Heart left ventricle (tissue), 16 donors: ENCODE measurements at regions not wholly inside any gene's neighbourhood (a gene's known extent, or its start where the extent isn't known, plus 50 kb on each side); places are given as distances from the start of the nearest gene placed in this dataset.

Experiments
- ATAC-seq, 4 donors: fragments of 200-7000 bp; cut with Tn5 transposase; one replicate each; pipeline ENCODE4 v1.9.1; 2020 to 2022; ENCODE audit warnings: moderate library complexity in 4 of 4, mild to moderate bottlenecking in 3 of 4, moderate number of reproducible peaks in 1 of 4
- DNase-seq, 5 donors: peaks; one replicate each; pipeline ENCODE4 v3.0.0-alpha.2; 2020
- H3K27ac ChIP-seq, 12 donors: fragments of 200-600 bp; sonication (generic) in 4 of 12; one replicate each; pipeline versions ENCODE4 v1.5.0 to v1.8.0; 2016 to 2022; ENCODE audit warnings: mild to moderate bottlenecking in 2 of 12
- H3K27me3 ChIP-seq, 9 donors: fragments of 200-600 bp; sonication (generic) in 2 of 9; one replicate each; pipeline versions ENCODE4 v1.5.1 to v1.8.0; 2016 to 2022; ENCODE audit warnings: mild to moderate bottlenecking in 3 of 9
- H3K36me3 ChIP-seq, 9 donors: fragments of 200-600 bp; sonication (generic) in 2 of 9; one replicate each; pipeline versions ENCODE4 v1.5.0 to v1.8.0; 2018 to 2022; ENCODE audit warnings: mild to moderate bottlenecking in 2 of 9
- H3K4me1 ChIP-seq, 12 donors: fragments of 200-600 bp; sonication (generic) in 4 of 12; one replicate each; pipeline versions ENCODE4 v1.5.0 to v1.8.0; 2016 to 2022; ENCODE audit warnings: mild to moderate bottlenecking in 3 of 12
- H3K4me3 ChIP-seq, 12 donors: fragments of 200-600 bp; sonication (generic) in 4 of 12; one replicate each; pipeline versions ENCODE4 v1.5.0 to v1.8.0; 2017 to 2022; ENCODE audit warnings: mild to moderate bottlenecking in 9 of 12, moderate library complexity in 4 of 12
- H3K9me3 ChIP-seq, 12 donors: fragments of 200-600 bp; sonication (generic) in 4 of 12; one replicate each; pipeline versions ENCODE4 v1.5.0 to v1.8.0; 2016 to 2022; ENCODE audit warnings: mild to moderate bottlenecking in 1 of 12
- POLR2A ChIP-seq, 2 donors: fragments of 450-650 bp; IDR thresholded peaks; one replicate each; pipeline ENCODE4 v1.6.1; 2017; ENCODE audit warnings: antibody characterized with exemption in 2 of 2, mild to moderate bottlenecking in 2 of 2, moderate library complexity in 2 of 2
- WGBS, 4 donors: extraction: QIAGEN DNeasy Blood & Tissue Kit in 2 of 4; methylation state at CpG; one replicate each; pipeline versions ENCODE4 v1.1.5 to v1.1.7; 2013 to 2018; 5-methylcytosine and 5-hydroxymethylcytosine counted together
- intact Hi-C, 10 donors: fragments of 100-400 bp; cut with DNase I; formaldehyde crosslinking; loops; one replicate each; pipeline versions ENCODE4 v1.11.1 to v1.14.2; 2022
- TF ChIP-seq, protein P1 (sequence below), 12 donors: fragments of 200-600 bp; sonication (generic) in 4 of 12; IDR thresholded peaks; one replicate each; pipeline versions ENCODE4 v1.5.0 to v1.8.0; 2018 to 2022; ENCODE audit warnings: antibody characterized with exemption in 12 of 12, mild to moderate bottlenecking in 5 of 12
- donor health status: ischemic (EF 13 %, LVEDD 7.1; RV severe dilation, severe dysfunction).
- donor health status: healthy with polysubstance abuse.
- donor health status: DM: no; HTN: yes; CAD: no.
- donor health status: DM: no; HTN: no; CAD: no.
- donor health status: ischemic (EF 25% LVEDD 6.9; RV normal size, moderate dysfunction).
- donor health status: ischemic (EF 25% LVEDD 5.7; RV mildly dilated, moderate dysfunction).
- donor health status: healthy.
- donor health status: DM: yes; HTN: yes; CAD: no.
- donor health status: ischemic (EF 35%, LVEDD 5.7; RV mildly dilated, moderate dysfunction).
- donor health status: nonischemic (EF 11% LVEDD 7.7; RV severe dilation, severe dysfunction).
- donor health status: DM: yes; HTN: yes; CAD: no.
- donor health status: PGD.
- donor health status: ischemic (EF 29% LVEDD 5.4; RV normal size, mild dysfunction).
- donor health status: nonischemic (EF 23%, LVEDD 6.1; RV moderate dilation, normal function).

DNA sequence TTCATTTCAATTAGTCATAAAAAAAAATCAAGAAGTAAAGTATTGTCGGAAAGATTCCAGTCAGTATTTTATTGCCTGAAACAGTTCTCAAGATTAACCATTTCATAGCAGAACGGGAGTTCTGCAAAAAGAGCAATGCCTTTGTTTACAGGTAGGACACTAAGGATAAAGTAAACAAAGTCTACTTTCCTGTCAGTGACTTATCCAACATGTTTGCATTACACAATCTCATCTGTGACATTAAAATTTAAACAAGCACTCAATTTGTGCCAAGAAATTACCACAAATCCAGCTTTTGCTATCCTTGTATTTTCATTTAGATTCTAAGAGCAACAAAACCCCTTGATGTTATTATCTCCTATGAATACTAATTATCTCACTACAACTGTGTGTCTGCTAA is 306.5 kb upstream of the LDB2 start:
- no peak overlapping the region for H3K27ac ChIP-seq
- H3K9me3 ChIP-seq = peaks cover 0 to 8% (median 0%) of the 10 kb centered on the region in 12 donors
- no peak for DNase-seq
- TF ChIP-seq, protein P1, sequence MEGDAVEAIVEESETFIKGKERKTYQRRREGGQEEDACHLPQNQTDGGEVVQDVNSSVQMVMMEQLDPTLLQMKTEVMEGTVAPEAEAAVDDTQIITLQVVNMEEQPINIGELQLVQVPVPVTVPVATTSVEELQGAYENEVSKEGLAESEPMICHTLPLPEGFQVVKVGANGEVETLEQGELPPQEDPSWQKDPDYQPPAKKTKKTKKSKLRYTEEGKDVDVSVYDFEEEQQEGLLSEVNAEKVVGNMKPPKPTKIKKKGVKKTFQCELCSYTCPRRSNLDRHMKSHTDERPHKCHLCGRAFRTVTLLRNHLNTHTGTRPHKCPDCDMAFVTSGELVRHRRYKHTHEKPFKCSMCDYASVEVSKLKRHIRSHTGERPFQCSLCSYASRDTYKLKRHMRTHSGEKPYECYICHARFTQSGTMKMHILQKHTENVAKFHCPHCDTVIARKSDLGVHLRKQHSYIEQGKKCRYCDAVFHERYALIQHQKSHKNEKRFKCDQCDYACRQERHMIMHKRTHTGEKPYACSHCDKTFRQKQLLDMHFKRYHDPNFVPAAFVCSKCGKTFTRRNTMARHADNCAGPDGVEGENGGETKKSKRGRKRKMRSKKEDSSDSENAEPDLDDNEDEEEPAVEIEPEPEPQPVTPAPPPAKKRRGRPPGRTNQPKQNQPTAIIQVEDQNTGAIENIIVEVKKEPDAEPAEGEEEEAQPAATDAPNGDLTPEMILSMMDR (IDR thresholded peaks at IDR 0.05) = no peak
- no peak for TF ChIP-seq POLR2A (IDR thresholded peaks at IDR 0.05)
- intact Hi-C loops = no loop called here
- H3K27me3 ChIP-seq = no peaks in the 10 kb centered on the region
- peaks cover 0 to 18% (median 2%) of the 10 kb centered on the region in 12 donors for H3K4me1 ChIP-seq
- 46 to 64% (median 56%) methylated on average over 2 of the region's 2 CpGs for WGBS, 4 donors
- H3K36me3 ChIP-seq = no peaks in the 10 kb centered on the region
- no peak overlapping the region for H3K4me3 ChIP-seq
- no peak for ATAC-seq

DNA sequence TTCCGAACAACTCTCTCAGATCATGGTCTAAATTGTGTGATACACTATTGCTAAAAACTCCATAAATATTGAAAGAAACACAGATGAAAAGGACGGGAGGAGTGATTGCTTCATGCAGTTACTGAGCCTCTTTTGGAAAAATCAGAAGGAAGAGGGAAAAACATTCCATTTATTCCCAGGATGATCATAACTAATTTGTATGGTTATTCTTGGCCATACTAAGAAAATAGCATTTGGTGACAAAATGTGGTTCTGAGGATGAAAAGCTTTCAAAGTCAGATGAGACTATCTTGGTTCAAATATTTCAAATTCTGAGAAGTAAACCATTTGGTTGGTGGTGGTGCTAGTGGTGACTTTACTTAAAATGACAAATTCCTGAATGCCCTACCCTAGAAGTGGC is 305.4 kb upstream of the LDB2 start:
- Histone ChIP-seq H3K4me1 (peaks cover 0 to 18% (median 2%) of the 10 kb centered on the region in 12 donors), H3K36me3 (no peaks in the 10 kb centered on the region), H3K27me3 (no peaks in the 10 kb centered on the region), H3K4me3 (no peak overlapping the region), H3K9me3 (peaks cover 0 to 15% (median 2%) of the 10 kb centered on the region in 12 donors), H3K27ac (peak overlapping the region in 1 of 12 donors; percentile 9)
- intact Hi-C loops = no loop called here
- TF ChIP-seq POLR2A (IDR thresholded peaks at IDR 0.05) = no peak
- TF ChIP-seq, protein P1 (IDR thresholded peaks at IDR 0.05) = no peak
- ATAC-seq (peak in 1 of 4 donors; percentile 36), DNase-seq (no peak)
- WGBS, 4 donors = 55 to 78% (median 63%) methylated on average over 2 of the region's 2 CpGs

DNA sequence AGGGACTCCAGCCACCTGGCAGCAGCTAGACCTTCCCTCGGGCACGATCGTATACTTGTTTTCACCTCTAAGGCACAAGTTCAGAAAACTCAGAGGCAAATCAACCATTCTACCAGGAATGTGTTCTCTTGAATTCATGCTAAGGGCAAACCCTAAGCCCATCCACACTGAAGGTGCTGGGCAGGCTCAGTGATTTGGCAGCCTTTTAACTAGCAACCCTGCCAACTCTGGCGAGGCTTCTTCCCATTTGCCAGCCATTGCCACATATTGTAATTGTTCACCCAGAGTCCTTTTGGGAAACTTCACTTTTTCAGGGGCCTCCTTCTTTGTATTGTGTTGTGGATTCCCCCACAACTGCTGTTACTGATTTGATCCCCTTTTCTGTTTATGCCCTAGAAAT is 298.6 kb upstream of the LDB2 start:
- no peak for TF ChIP-seq POLR2A (IDR thresholded peaks at IDR 0.05)
- TF ChIP-seq, protein P1 (IDR thresholded peaks at IDR 0.05) = no peak
- Histone ChIP-seq H3K27ac (peak overlapping the region in 1 of 12 donors; percentile 0), H3K4me1 (peaks cover 0 to 12% (median 0%) of the 10 kb centered on the region in 12 donors), H3K4me3 (no peak overlapping the region), H3K36me3 (no peaks in the 10 kb centered on the region), H3K9me3 (peaks cover 0 to 9% (median 2%) of the 10 kb centered on the region in 12 donors), H3K27me3 (no peaks in the 10 kb centered on the region)
- 49 to 64% (median 58%) methylated on average over 4 of the region's 4 CpGs for WGBS, 4 donors
- DNase-seq (peak in 1 of 5 donors; percentile 33), ATAC-seq (peak in 3 of 4 donors; percentile 55 to 76 (median 69))
- intact Hi-C loops = no loop called here

DNA sequence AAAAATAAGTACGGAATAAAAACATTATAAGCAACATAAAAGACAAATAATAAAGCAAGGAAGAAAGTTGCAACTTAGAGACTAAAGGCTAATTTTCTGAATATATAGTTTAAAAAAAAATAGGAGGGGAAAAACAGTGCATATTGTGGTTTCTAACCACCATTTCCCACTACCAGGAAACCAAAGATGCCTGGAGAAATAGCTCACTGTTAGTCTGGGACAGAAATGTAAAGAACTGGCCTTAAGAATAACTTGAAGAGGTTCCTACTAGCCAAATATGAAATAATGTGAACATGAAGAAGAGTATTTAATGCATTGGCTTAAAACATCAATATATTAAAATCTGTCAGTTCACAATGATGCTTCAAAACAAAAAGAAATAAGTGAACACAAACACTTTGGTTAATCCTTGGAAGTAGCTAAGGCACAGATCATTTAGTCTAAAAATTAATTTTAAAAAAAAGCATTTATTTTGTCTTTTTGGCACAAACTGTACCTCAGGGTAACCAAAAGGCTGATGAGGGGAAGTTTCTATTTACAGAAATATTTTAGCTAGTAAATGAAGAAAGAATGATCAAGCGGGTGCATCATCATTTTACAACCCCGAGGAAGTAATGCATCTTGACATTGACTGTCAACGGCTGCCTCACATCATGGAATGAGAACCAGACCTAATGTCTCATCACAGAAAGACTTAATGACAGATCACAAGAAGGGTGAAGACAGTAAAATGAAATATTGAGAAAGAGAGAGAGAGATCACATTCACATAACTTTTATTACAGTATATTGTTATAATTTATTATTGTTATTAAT is 297.2 kb upstream of the LDB2 start:
- Histone ChIP-seq H3K9me3 (peaks cover 0 to 9% (median 2%) of the 10 kb centered on the region in 12 donors), H3K4me1 (peaks cover 0 to 16% (median 0%) of the 10 kb centered on the region in 12 donors), H3K4me3 (no peak overlapping the region), H3K27me3 (no peaks in the 10 kb centered on the region), H3K36me3 (no peaks in the 10 kb centered on the region), H3K27ac (no peak overlapping the region)
- 65 to 80% (median 78%) methylated on average over 4 of the region's 4 CpGs for WGBS, 4 donors
- intact Hi-C loops = no loop called here
- ATAC-seq (no peak), DNase-seq (no peak)
- no peak for TF ChIP-seq POLR2A (IDR thresholded peaks at IDR 0.05)
- TF ChIP-seq, protein P1 (IDR thresholded peaks at IDR 0.05) = no peak
